GM21447 (cell line): ENCODE measurements at regions not wholly inside any gene's neighbourhood (a gene's known extent, or its start where the extent isn't known, plus 50 kb on each side); places are given as distances from the start of the nearest gene placed in this dataset.
"Not testable (repeated sequence)": the region's sequence is repeated elsewhere in the genome, so short reads cannot be mapped to it uniquely, and the experiment has no call there.

Source experiments
- ATAC-seq: cut with Tn5 transposase; IDR thresholded peaks from one replicate; pipeline ENCODE4 v1.9.1; 2021; ENCODE audit not compliant: unreplicated experiment

GRCh38 chr1:95297906-95298305, 63.9 kb downstream of the RWDD3 start:
- not testable (repeated sequence) for ATAC-seq

- ATAC-seq: no peak
Measured at GRCh38 chr1:95301091-95301490, 67.1 kb downstream of the RWDD3 start.

GRCh38 chr1:95301614-95302013, 67.6 kb downstream of the RWDD3 start:
- ATAC-seq: no peak

- no peak for ATAC-seq
Measured at GRCh38 chr1:95304803-95305202, 70.8 kb downstream of the RWDD3 start.

- no peak for ATAC-seq
Measured at GRCh38 chr1:95308276-95309030, 74.4 kb downstream of the RWDD3 start.

- no peak for ATAC-seq
Measured at GRCh38 chr1:95309031-95309471, 75.0 kb downstream of the RWDD3 start.

GRCh38 chr1:95311014-95311413, 77.0 kb downstream of the RWDD3 start:
- no peak for ATAC-seq

GRCh38 chr1:95311762-95312161, 77.8 kb downstream of the RWDD3 start:
- no peak for ATAC-seq

GRCh38 chr1:95312181-95312580, 78.2 kb downstream of the RWDD3 start:
- no peak for ATAC-seq

GRCh38 chr1:95313527-95313926, 79.5 kb downstream of the RWDD3 start:
- ATAC-seq: no peak

- ATAC-seq: no peak
Measured at GRCh38 chr1:95321531-95321930, 87.5 kb downstream of the RWDD3 start.

- no peak for ATAC-seq
Measured at GRCh38 chr1:95323123-95323522, 89.1 kb downstream of the RWDD3 start.

- no peak for ATAC-seq
Measured at GRCh38 chr1:95325349-95325748, 91.3 kb downstream of the RWDD3 start.

- ATAC-seq: no peak
Measured at GRCh38 chr1:95326023-95326422, 92.0 kb downstream of the RWDD3 start.

- no peak for ATAC-seq
Measured at GRCh38 chr1:95332754-95333153, 98.7 kb downstream of the RWDD3 start.

GRCh38 chr1:95339377-95339776, 105.4 kb downstream of the RWDD3 start:
- ATAC-seq: no peak

- no peak for ATAC-seq
Measured at GRCh38 chr1:95340061-95340460, 106.1 kb downstream of the RWDD3 start.

GRCh38 chr1:95352767-95353166, 118.8 kb downstream of the RWDD3 start:
- no peak for ATAC-seq

- no peak for ATAC-seq
Measured at GRCh38 chr1:95353194-95353593, 119.2 kb downstream of the RWDD3 start.

- ATAC-seq: no peak
Measured at GRCh38 chr1:95364546-95364945, 130.5 kb downstream of the RWDD3 start.

GRCh38 chr1:95366498-95366897, 132.5 kb downstream of the RWDD3 start:
- ATAC-seq: no peak

GRCh38 chr1:95368178-95368577, 134.2 kb downstream of the RWDD3 start:
- ATAC-seq: no peak
